ENCODE measurements at regions not wholly inside any gene's neighbourhood (a gene's known extent, or its start where the extent isn't known, plus 50 kb on each side); places are given as distances from the start of the nearest gene placed in this dataset.
"Not testable (repeated sequence)": the region's sequence is repeated elsewhere in the genome, so short reads cannot be mapped to it uniquely, and the experiment has no call there.

DNA sequence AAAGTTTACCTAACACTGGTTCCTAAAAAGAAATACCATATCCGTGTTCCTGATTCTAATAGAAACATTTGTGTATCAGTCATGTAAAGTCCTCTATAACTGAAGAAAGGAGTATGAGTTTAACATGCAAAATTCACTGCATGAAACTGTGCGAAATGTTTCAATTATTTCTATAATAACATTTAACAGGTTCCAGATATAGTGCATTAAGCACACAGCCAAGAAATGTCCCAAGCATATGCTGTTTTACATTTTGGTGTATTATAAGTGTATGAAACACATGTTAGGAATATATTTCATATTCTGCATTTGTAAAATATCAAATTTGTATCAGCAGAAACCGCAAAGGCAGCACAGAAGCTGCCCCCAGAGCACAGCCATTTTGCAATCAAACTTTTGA is 764.9 kb downstream of the KCNJ2 start:
- no peak overlapping the region for H3K4me3 Mint-ChIP-seq
- H3K36me3 Mint-ChIP-seq, result no peaks in the 10 kb centered on the region
- H3K27me3 Mint-ChIP-seq, result no peaks in the 10 kb centered on the region
- peaks cover 0 to 1% (median 0%) of the 10 kb centered on the region in 3 donors for H3K4me1 Mint-ChIP-seq
- peaks cover 1 to 7% (median 3%) of the 10 kb centered on the region in 3 donors for H3K9me3 Mint-ChIP-seq
- H3K27ac Mint-ChIP-seq, result no peak overlapping the region

GRCh38 chr17:70934835-70935234 is 765.5 kb downstream of the KCNJ2 start:
- no peak overlapping the region for H3K27ac Mint-ChIP-seq
- H3K27me3 Mint-ChIP-seq, result no peaks in the 10 kb centered on the region
- no peak overlapping the region for H3K4me3 Mint-ChIP-seq
- H3K9me3 Mint-ChIP-seq, result peaks cover 2 to 7% (median 3%) of the 10 kb centered on the region in 3 donors
- no peaks in the 10 kb centered on the region for H3K36me3 Mint-ChIP-seq
- H3K4me1 Mint-ChIP-seq, result peaks cover 0 to 1% (median 0%) of the 10 kb centered on the region in 3 donors

GRCh38 chr17:70936724-70937123 is 767.4 kb downstream of the KCNJ2 start:
- Mint-ChIP-seq H3K9me3 (peaks cover 0 to 7% (median 2%) of the 10 kb centered on the region in 3 donors), H3K36me3 (no peaks in the 10 kb centered on the region), H3K4me1 (peaks cover 0 to 1% (median 0%) of the 10 kb centered on the region in 3 donors), H3K4me3 (no peak overlapping the region), H3K27ac (no peak overlapping the region), H3K27me3 (no peaks in the 10 kb centered on the region)

DNA sequence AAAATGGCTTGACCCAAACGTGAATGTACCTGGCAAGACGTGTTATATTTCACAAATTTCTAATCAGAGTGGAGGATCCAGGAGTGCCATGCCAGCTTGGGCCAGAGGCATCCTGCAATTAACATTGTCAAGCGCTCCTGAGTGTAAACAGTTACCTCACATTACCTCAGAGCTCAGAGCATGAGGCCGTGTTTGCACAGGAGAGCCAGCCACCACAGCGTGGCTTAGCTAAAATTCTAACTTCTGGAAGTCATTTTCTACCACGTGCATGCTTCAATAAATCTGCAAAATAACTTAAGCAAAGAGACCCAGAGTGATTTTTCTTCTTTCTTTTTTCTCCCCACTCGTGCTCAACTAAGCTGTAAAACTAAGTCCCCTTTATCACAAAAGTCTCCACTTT is 769.0 kb downstream of the KCNJ2 start:
- Mint-ChIP-seq H3K36me3 (no peaks in the 10 kb centered on the region), H3K27me3 (no peaks in the 10 kb centered on the region), H3K27ac (no peak overlapping the region), H3K4me1 (peaks cover 0 to 1% (median 0%) of the 10 kb centered on the region in 3 donors), H3K9me3 (peaks cover 1 to 7% (median 3%) of the 10 kb centered on the region in 3 donors), H3K4me3 (no peak overlapping the region)

DNA sequence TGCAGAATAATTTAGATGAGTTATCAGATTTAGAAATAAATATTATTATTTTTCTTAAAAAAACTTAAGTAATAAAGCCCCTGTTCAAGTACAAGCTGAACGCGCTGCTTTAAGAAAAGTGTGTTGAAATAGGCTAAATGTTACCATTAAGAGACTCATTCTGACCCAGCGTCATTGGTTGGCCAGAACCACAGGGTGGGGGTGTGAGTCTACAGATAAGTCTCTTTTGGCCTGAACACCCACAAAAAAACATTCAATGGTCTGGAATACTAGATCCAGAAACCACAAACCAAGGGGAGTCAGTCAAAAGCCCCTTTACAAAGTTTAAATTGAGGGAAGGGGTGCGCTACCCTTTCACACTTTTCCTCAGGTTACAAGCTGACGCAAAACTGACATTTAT is 776.1 kb downstream of the KCNJ2 start:
- Mint-ChIP-seq H3K4me1 (no peaks in the 10 kb centered on the region), H3K4me3 (no peak overlapping the region), H3K27ac (no peak overlapping the region), H3K36me3 (no peaks in the 10 kb centered on the region), H3K27me3 (no peaks in the 10 kb centered on the region), H3K9me3 (peaks cover 4 to 8% (median 7%) of the 10 kb centered on the region in 3 donors)

- H3K4me3 Mint-ChIP-seq, result no peak overlapping the region
- H3K9me3 Mint-ChIP-seq, result peaks cover 6 to 19% (median 7%) of the 10 kb centered on the region in 3 donors
- no peaks in the 10 kb centered on the region for H3K4me1 Mint-ChIP-seq
- H3K36me3 Mint-ChIP-seq, result no peaks in the 10 kb centered on the region
- H3K27me3 Mint-ChIP-seq, result no peaks in the 10 kb centered on the region
- no peak overlapping the region for H3K27ac Mint-ChIP-seq
These were observed 777.9 kb downstream of the KCNJ2 start for GRCh38 chr17:70947215-70947614.

DNA sequence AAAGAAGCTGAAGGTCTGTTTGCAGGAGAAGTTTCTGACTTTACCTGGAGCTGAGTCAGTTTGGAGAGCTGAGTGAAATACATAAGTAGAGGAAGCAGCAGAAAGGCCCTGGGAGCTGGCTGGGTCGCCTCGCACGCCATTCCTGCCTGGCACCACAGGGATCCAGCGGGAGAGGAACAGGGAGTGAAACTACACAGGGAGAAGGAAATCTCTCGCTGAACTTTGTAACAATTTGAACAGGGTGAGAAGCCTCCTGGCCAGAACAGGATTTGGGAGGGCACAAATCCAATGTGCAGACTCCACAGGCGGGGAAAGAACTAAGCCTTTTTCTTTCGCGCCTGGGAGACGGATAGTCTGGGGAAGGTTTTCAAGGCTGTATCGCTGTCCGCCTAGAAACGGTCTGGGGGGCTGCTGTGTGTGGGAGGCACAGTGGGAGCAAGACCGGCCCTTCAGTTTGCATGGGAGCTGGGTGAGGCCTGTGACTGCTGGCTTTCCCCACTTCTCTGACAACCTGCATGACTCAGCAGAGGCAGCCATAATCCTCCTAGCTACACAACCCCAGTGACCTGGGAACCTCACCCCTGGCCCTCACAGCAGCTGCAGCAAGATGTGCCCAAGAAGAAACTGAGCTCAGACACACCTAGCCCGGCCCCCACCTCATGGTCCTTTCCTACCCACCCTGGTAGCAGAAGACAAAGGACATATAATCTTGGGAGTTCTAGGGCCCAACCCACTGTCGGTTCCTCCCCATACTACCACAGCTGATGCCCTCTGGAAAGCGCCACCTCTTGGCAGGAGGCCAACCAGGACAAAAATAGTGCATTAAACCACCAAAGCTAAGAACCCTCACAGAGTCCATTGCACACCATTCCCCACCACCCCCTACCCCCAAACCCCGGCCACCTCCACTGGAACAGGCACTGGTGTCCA is 778.6 kb downstream of the KCNJ2 start:
- Mint-ChIP-seq H3K36me3 (no peaks in the 10 kb centered on the region), H3K4me3 (no peak overlapping the region), H3K27me3 (no peaks in the 10 kb centered on the region), H3K27ac (no peak overlapping the region), H3K4me1 (no peaks in the 10 kb centered on the region), H3K9me3 (peaks cover 6 to 22% (median 10%) of the 10 kb centered on the region in 3 donors)

DNA sequence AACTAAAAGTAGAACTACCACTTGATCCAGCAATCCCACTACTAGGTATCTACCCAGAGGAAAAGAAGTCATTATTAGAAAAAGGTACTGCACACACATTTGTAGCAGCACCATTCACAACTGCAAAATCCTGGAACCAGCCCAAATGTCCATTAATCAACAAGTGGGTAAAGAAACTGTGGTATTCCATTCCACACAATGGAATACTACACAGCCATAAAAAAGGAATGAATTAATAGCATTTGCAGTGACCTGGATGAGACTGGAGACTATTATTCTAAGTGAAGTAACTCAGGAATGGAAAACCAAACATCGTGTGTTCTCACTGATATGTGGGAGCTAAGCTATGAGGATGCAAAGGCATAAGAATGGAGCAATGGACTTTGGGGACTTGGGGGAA is 783.8 kb downstream of the KCNJ2 start:
- not testable (repeated sequence) for H3K36me3 Mint-ChIP-seq, H3K4me1 Mint-ChIP-seq

GRCh38 chr17:70955441-70955840 is 786.1 kb downstream of the KCNJ2 start:
- H3K9me3 Mint-ChIP-seq, result peaks cover 6 to 18% (median 6%) of the 10 kb centered on the region in 3 donors
- no peaks in the 10 kb centered on the region for H3K36me3 Mint-ChIP-seq
- no peaks in the 10 kb centered on the region for H3K27me3 Mint-ChIP-seq
- H3K4me3 Mint-ChIP-seq, result no peak overlapping the region
- H3K27ac Mint-ChIP-seq, result no peak overlapping the region
- H3K4me1 Mint-ChIP-seq, result no peaks in the 10 kb centered on the region

More for the DNA sequence above, 783.8 kb downstream of the KCNJ2 start:
- H3K4me3 Mint-ChIP-seq, H3K27me3 Mint-ChIP-seq, H3K27ac Mint-ChIP-seq: not testable (repeated sequence)
- peaks cover 6 to 27% (median 8%) of the 10 kb centered on the region in 3 donors for H3K9me3 Mint-ChIP-seq

DNA sequence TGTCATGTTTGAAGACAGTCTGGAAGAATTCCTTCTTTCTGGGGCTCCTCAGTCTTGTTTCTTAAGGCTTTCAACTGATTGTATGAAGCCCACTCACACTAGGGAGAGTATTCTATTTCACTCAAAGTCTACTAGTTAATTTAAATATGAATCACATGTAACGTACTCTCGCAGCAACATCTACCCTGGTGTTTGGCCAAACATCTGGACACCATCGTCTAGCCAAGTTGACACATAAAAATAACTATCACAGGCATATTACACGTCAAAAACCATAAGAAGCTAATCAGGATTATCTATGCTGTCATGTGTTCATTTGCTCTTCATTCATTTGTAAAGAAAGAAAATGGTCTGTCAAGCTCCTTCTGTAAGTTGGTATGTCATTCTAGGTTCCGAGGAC is 787.4 kb downstream of the KCNJ2 start:
- Mint-ChIP-seq H3K36me3 (no peaks in the 10 kb centered on the region), H3K27ac (no peak overlapping the region), H3K4me1 (no peaks in the 10 kb centered on the region), H3K4me3 (no peak overlapping the region), H3K27me3 (no peaks in the 10 kb centered on the region), H3K9me3 (peaks cover 6 to 9% (median 6%) of the 10 kb centered on the region in 3 donors)

DNA sequence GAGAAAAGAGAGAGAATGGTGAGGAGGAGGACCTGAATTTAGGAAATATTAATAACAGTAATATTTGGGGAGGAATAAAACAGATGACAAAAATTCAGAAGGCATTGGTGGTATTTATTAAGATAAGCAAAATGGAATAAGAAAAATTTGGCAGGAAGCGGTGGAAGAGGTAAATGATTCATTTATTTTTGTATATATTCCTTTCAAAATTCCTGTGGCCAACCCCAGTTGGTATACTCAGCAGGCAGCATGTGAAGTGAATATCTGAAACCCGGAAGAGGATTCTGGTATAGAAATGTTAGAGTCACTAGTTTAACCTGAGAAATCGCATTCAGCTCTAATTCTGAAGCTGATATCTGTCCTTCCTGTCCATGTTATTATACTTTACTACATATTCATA is 792.0 kb downstream of the KCNJ2 start:
- H3K9me3 Mint-ChIP-seq, result peaks cover 3 to 6% (median 3%) of the 10 kb centered on the region in 3 donors
- no peak overlapping the region for H3K4me3 Mint-ChIP-seq
- no peaks in the 10 kb centered on the region for H3K27me3 Mint-ChIP-seq
- H3K36me3 Mint-ChIP-seq, result no peaks in the 10 kb centered on the region
- H3K4me1 Mint-ChIP-seq, result no peaks in the 10 kb centered on the region
- H3K27ac Mint-ChIP-seq, result peak overlapping the region in 1 of 3 donors; percentile 18

- Mint-ChIP-seq H3K36me3 (no peaks in the 10 kb centered on the region), H3K9me3 (peaks cover 1 to 6% (median 2%) of the 10 kb centered on the region in 3 donors), H3K27ac (no peak overlapping the region), H3K4me1 (no peaks in the 10 kb centered on the region), H3K4me3 (no peak overlapping the region), H3K27me3 (no peaks in the 10 kb centered on the region)
These were observed 799.0 kb downstream of the KCNJ2 start for GRCh38 chr17:70968302-70968701.

GRCh38 chr17:70969521-70970034 is 800.2 kb downstream of the KCNJ2 start:
- no peak overlapping the region for H3K27ac Mint-ChIP-seq
- no peaks in the 10 kb centered on the region for H3K27me3 Mint-ChIP-seq
- peaks cover 0 to 6% (median 1%) of the 10 kb centered on the region in 3 donors for H3K9me3 Mint-ChIP-seq
- H3K4me3 Mint-ChIP-seq, result no peak overlapping the region
- no peaks in the 10 kb centered on the region for H3K4me1 Mint-ChIP-seq
- H3K36me3 Mint-ChIP-seq, result no peaks in the 10 kb centered on the region

DNA sequence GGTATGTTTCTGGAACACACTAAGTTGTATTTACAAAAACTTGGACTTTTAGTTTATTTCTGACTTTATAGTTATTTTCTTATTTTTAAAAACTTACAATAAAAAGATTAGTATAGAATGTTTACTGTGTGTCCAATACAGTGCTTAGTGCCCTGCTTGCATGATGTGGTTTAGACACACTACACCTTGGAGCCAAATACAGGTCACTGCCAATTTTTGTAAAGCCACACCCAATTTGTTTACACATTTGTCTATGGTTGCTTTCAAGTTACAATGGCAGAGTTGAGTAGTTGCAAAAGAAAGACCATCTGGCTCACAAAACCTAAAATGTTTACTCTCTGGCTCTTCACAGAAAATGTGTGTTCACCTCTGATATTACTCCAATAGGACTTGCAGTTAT is 807.1 kb downstream of the KCNJ2 start:
- Mint-ChIP-seq H3K27me3 (no peaks in the 10 kb centered on the region), H3K4me3 (no peak overlapping the region), H3K4me1 (no peaks in the 10 kb centered on the region), H3K9me3 (peaks cover 5 to 8% (median 7%) of the 10 kb centered on the region in 3 donors), H3K36me3 (no peaks in the 10 kb centered on the region), H3K27ac (no peak overlapping the region)

- Mint-ChIP-seq H3K27ac (no peak overlapping the region), H3K27me3 (no peaks in the 10 kb centered on the region), H3K4me3 (no peak overlapping the region), H3K9me3 (peaks cover 4 to 17% (median 12%) of the 10 kb centered on the region in 3 donors), H3K4me1 (no peaks in the 10 kb centered on the region), H3K36me3 (peaks cover 2% of the 10 kb centered on the region)
These were observed 815.5 kb downstream of the KCNJ2 start for GRCh38 chr17:70984873-70985272.

Data from IgD-negative memory B cell (primary cell).